ENCODE measurements at regions not wholly inside any gene's neighbourhood (a gene's known extent, or its start where the extent isn't known, plus 50 kb on each side); places are given as distances from the start of the nearest gene placed in this dataset.

DNA sequence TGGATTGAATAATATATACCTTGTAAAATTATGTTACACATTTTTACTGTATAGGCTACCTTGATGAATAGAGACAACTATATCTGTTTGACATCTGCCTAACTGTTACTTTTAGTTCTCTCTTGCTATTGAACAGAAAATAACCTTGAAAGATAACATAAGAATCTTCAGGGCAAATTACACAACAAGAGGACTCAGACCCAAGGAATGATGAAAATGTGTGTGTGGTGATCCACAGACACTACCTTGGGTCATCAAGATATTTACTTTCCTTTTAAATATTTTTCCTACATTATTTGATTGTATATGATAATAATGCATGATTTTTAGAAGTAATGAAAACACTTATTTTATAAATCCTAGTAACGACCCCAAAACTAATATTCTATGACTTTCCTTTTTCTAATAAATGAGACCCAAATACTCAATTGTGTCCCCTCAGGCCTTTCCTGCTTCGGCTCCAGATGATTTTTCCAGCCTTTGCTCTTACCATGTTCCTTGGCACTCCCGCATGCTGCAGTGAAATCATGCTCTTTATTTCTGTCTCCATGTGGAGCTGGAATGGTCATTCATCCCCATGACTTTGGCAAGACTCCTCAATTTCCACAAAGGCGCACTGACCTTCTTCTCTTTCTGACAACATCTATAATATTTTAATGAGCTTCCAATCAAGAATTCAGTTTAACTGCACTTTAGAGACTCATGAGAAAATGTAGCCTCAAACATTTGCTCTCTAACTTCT, 187.6 kb downstream of the EPM2A start:
- Histone ChIP-seq H3K27ac (ENCODE audit: insufficient read depth, low read length, poor library complexity, severe bottlenecking) (no peak overlapping the region), H3K4me1 (ENCODE audit: control insufficient read depth, insufficient read depth, low read length, poor library complexity, severe bottlenecking) (no peaks in the 10 kb centered on the region), H3K36me3 (ENCODE audit: control insufficient read depth, insufficient read depth, low read length) (no peaks in the 10 kb centered on the region), H3K27me3 (ENCODE audit: control insufficient read depth, insufficient read depth, low read length) (no peaks in the 10 kb centered on the region), H3K4me3 (ENCODE audit: low read depth, low read length) (no peak overlapping the region), H3K9me3 (ENCODE audit: control insufficient read depth in 2 of 2, low read length in 2 of 2) (no peaks in the 10 kb centered on the region)
- H3K27me3 Mint-ChIP-seq: no peaks in the 10 kb centered on the region
- no peaks in the 10 kb centered on the region for H3K36me3 Mint-ChIP-seq
- H3K27ac Mint-ChIP-seq: no peak overlapping the region
- H3K9me3 Mint-ChIP-seq: peaks cover 0 to 3% (median 0%) of the 10 kb centered on the region in 7 donors
- no peaks in the 10 kb centered on the region for H3K4me1 Mint-ChIP-seq
- no peak for ATAC-seq (ENCODE audit: low read depth in 2 of 2)
- no peak for DNase-seq
- H3K4me3 Mint-ChIP-seq: no peak overlapping the region

GRCh38 chr6:145548933-145549648, 186.2 kb downstream of the EPM2A start:
- Mint-ChIP-seq H3K4me3 (no peak overlapping the region), H3K36me3 (no peaks in the 10 kb centered on the region), H3K27me3 (no peaks in the 10 kb centered on the region), H3K27ac (no peak overlapping the region), H3K4me1 (no peaks in the 10 kb centered on the region), H3K9me3 (peaks cover 0 to 3% (median 0%) of the 10 kb centered on the region in 7 donors)
- H3K27ac ChIP-seq (ENCODE audit: insufficient read depth, low read length, poor library complexity, severe bottlenecking): no peak overlapping the region
- no peaks in the 10 kb centered on the region for H3K9me3 ChIP-seq (ENCODE audit: control insufficient read depth in 2 of 2, low read length in 2 of 2)
- H3K4me3 ChIP-seq (ENCODE audit: low read depth, low read length): no peak overlapping the region
- ATAC-seq (ENCODE audit: low read depth in 2 of 2) (no peak), DNase-seq (no peak)
- no peaks in the 10 kb centered on the region for H3K36me3 ChIP-seq (ENCODE audit: control insufficient read depth, insufficient read depth, low read length)
- no peaks in the 10 kb centered on the region for H3K4me1 ChIP-seq (ENCODE audit: control insufficient read depth, insufficient read depth, low read length, poor library complexity, severe bottlenecking)
- no peaks in the 10 kb centered on the region for H3K27me3 ChIP-seq (ENCODE audit: control insufficient read depth, insufficient read depth, low read length)

DNA sequence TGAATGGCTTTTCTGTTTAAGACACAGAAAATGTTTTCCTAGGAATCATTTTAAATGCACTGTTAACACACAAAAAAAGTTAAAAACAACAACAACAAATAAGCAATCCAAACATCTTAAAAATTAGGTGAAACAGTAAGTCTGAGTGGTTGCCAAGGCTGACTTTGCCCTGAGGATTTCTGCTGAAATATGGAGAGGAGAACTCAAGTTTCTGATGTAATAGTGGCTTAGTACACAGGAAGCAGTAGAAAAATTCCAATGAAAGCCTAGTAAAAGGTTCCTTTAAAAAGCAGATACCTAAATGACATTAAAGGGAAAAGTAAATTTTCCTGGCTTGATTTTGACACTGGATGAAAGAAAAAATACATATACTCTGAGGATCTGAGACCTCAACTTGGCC, 184.2 kb downstream of the EPM2A start:
- H3K27me3 ChIP-seq (ENCODE audit: control insufficient read depth, insufficient read depth, low read length): no peaks in the 10 kb centered on the region
- H3K9me3 ChIP-seq (ENCODE audit: control insufficient read depth in 2 of 2, low read length in 2 of 2): no peaks in the 10 kb centered on the region
- H3K36me3 ChIP-seq (ENCODE audit: control insufficient read depth, insufficient read depth, low read length): no peaks in the 10 kb centered on the region
- Mint-ChIP-seq H3K27me3 (no peaks in the 10 kb centered on the region), H3K36me3 (no peaks in the 10 kb centered on the region), H3K9me3 (peaks cover 0 to 3% (median 0%) of the 10 kb centered on the region in 7 donors), H3K4me3 (no peak overlapping the region), H3K4me1 (no peaks in the 10 kb centered on the region), H3K27ac (no peak overlapping the region)
- no peak for DNase-seq
- no peak overlapping the region for H3K4me3 ChIP-seq (ENCODE audit: low read depth, low read length)
- H3K4me1 ChIP-seq (ENCODE audit: control insufficient read depth, insufficient read depth, low read length, poor library complexity, severe bottlenecking): no peaks in the 10 kb centered on the region
- H3K27ac ChIP-seq (ENCODE audit: insufficient read depth, low read length, poor library complexity, severe bottlenecking): no peak overlapping the region
- no peak for ATAC-seq (ENCODE audit: low read depth in 2 of 2)

DNA sequence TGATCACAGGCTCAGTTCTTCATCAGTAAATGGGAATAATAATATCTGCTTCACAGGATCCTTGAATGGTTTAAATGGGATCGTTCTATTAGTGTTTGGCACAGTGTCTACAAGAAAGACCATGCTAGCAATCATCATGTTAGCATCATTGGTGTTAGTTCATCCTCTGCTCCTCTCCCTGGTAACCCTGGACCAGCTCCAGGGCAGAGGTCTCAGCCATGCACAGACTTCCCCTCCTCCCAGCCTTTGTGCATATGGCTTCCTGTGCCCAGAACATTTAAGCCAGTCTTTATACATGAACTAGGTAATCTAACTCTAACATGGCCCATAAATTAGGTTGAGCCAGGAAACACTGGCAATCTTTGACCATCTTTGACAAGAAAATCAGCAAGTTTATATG, 180.2 kb downstream of the EPM2A start:
- H3K36me3 Mint-ChIP-seq: no peaks in the 10 kb centered on the region
- H3K27ac ChIP-seq (ENCODE audit: insufficient read depth, low read length, poor library complexity, severe bottlenecking): no peak overlapping the region
- H3K27ac Mint-ChIP-seq: no peak overlapping the region
- H3K4me3 Mint-ChIP-seq: no peak overlapping the region
- H3K27me3 ChIP-seq (ENCODE audit: control insufficient read depth, insufficient read depth, low read length): no peaks in the 10 kb centered on the region
- H3K4me1 Mint-ChIP-seq: no peaks in the 10 kb centered on the region
- no peak for DNase-seq
- no peaks in the 10 kb centered on the region for H3K9me3 ChIP-seq (ENCODE audit: control insufficient read depth in 2 of 2, low read length in 2 of 2)
- no peak overlapping the region for H3K4me3 ChIP-seq (ENCODE audit: low read depth, low read length)
- no peaks in the 10 kb centered on the region for H3K36me3 ChIP-seq (ENCODE audit: control insufficient read depth, insufficient read depth, low read length)
- no peaks in the 10 kb centered on the region for H3K9me3 Mint-ChIP-seq
- no peak for ATAC-seq (ENCODE audit: low read depth in 2 of 2)
- no peaks in the 10 kb centered on the region for H3K4me1 ChIP-seq (ENCODE audit: control insufficient read depth, insufficient read depth, low read length, poor library complexity, severe bottlenecking)
- H3K27me3 Mint-ChIP-seq: no peaks in the 10 kb centered on the region

DNA sequence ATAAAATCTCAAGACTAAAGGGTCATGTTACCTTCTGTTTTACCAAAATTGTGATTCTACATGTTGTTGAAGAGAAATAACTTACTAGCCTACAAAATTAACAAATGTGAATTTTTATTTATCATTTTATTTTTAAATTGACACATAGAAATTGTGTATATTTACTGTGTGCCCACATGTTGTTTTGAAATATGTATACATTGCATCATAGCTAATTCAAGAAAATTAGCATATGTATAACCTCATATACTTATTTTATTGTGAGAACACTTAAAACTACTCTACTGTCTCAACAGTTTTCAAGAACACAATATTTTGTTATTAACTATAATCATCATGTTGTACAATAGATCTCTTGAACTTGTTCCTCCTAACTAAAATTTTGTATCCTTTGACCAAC, 177.8 kb downstream of the EPM2A start:
- Mint-ChIP-seq H3K27me3 (no peaks in the 10 kb centered on the region), H3K9me3 (no peaks in the 10 kb centered on the region), H3K4me3 (no peak overlapping the region), H3K4me1 (no peaks in the 10 kb centered on the region), H3K27ac (no peak overlapping the region), H3K36me3 (no peaks in the 10 kb centered on the region)
- DNase-seq: no peak
- Histone ChIP-seq H3K27ac (ENCODE audit: insufficient read depth, low read length, poor library complexity, severe bottlenecking) (no peak overlapping the region), H3K4me1 (ENCODE audit: control insufficient read depth, insufficient read depth, low read length, poor library complexity, severe bottlenecking) (no peaks in the 10 kb centered on the region), H3K27me3 (ENCODE audit: control insufficient read depth, insufficient read depth, low read length) (no peaks in the 10 kb centered on the region), H3K9me3 (ENCODE audit: control insufficient read depth in 2 of 2, low read length in 2 of 2) (no peaks in the 10 kb centered on the region), H3K36me3 (ENCODE audit: control insufficient read depth, insufficient read depth, low read length) (no peaks in the 10 kb centered on the region), H3K4me3 (ENCODE audit: low read depth, low read length) (no peak overlapping the region)
- no peak for ATAC-seq (ENCODE audit: low read depth in 2 of 2)

- Histone ChIP-seq H3K4me3 (ENCODE audit: low read depth, low read length) (no peak overlapping the region), H3K27ac (ENCODE audit: insufficient read depth, low read length, poor library complexity, severe bottlenecking) (no peak overlapping the region), H3K4me1 (ENCODE audit: control insufficient read depth, insufficient read depth, low read length, poor library complexity, severe bottlenecking) (no peaks in the 10 kb centered on the region), H3K27me3 (ENCODE audit: control insufficient read depth, insufficient read depth, low read length) (no peaks in the 10 kb centered on the region), H3K9me3 (ENCODE audit: control insufficient read depth in 2 of 2, low read length in 2 of 2) (no peaks in the 10 kb centered on the region), H3K36me3 (ENCODE audit: control insufficient read depth, insufficient read depth, low read length) (no peaks in the 10 kb centered on the region)
- Mint-ChIP-seq H3K9me3 (no peaks in the 10 kb centered on the region), H3K36me3 (no peaks in the 10 kb centered on the region), H3K27me3 (no peaks in the 10 kb centered on the region), H3K4me3 (no peak overlapping the region), H3K27ac (no peak overlapping the region), H3K4me1 (no peaks in the 10 kb centered on the region)
- DNase-seq: no peak
- no peak for ATAC-seq (ENCODE audit: low read depth in 2 of 2)
These were observed 175.5 kb downstream of the EPM2A start for GRCh38 chr6:145559836-145560235.

- no peak overlapping the region for H3K4me3 Mint-ChIP-seq
- peaks cover 0 to 1% (median 0%) of the 10 kb centered on the region in 7 donors for H3K9me3 Mint-ChIP-seq
- Histone ChIP-seq H3K27ac (ENCODE audit: insufficient read depth, low read length, poor library complexity, severe bottlenecking) (no peak overlapping the region), H3K27me3 (ENCODE audit: control insufficient read depth, insufficient read depth, low read length) (no peaks in the 10 kb centered on the region), H3K9me3 (ENCODE audit: control insufficient read depth in 2 of 2, low read length in 2 of 2) (no peaks in the 10 kb centered on the region), H3K36me3 (ENCODE audit: control insufficient read depth, insufficient read depth, low read length) (no peaks in the 10 kb centered on the region), H3K4me1 (ENCODE audit: control insufficient read depth, insufficient read depth, low read length, poor library complexity, severe bottlenecking) (no peaks in the 10 kb centered on the region), H3K4me3 (ENCODE audit: low read depth, low read length) (no peak overlapping the region)
- no peaks in the 10 kb centered on the region for H3K36me3 Mint-ChIP-seq
- ATAC-seq (ENCODE audit: low read depth in 2 of 2) (no peak), DNase-seq (no peak)
- H3K27me3 Mint-ChIP-seq: no peaks in the 10 kb centered on the region
- H3K4me1 Mint-ChIP-seq: no peaks in the 10 kb centered on the region
- H3K27ac Mint-ChIP-seq: no peak overlapping the region
These were observed 173.9 kb downstream of the EPM2A start for GRCh38 chr6:145561095-145562072.
